ENCODE measurements at regions not wholly inside any gene's neighbourhood (a gene's known extent, or its start where the extent isn't known, plus 50 kb on each side); places are given as distances from the start of the nearest gene placed in this dataset.

DNA sequence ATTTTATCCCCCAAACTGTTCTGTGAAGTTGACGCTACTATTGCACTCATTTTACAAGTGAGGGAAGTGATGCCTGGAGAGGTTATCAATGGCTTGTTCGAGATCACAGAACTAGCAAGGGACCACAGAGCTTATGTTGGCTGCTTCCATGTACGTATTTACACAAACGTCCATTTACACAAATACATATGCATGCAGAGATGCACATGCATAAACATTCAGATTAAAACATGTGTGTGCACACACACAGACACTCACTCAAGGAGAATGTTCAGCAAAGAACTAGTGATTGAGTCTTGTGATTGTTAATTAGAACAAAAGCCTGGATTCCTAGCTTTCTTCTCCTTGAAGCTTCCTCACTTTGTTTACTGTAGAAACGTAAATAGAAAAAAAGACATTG lies 321.5 kb upstream of the CHD6 start:
- DNase-seq, result no peak

DNA sequence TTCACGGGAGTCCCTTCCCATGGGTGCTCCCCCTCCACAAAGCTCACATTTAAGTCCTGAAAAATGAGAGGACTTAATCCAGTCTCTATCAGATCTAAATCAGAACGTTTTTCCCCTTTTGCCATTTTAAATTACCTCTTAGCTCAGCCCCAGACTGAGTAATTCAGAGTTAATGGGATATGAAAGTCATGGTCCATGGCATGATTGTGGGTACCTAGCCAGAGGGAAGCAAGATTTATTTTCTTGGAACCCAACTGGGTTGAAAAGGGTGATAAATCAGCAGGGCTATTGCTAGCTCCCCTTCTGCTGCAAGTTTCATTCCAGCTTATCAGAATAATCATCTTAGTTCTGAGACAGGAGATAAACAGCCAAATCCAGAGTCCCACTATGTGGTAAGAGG lies 320.2 kb upstream of the CHD6 start:
- DNase-seq, result no peak

DNA sequence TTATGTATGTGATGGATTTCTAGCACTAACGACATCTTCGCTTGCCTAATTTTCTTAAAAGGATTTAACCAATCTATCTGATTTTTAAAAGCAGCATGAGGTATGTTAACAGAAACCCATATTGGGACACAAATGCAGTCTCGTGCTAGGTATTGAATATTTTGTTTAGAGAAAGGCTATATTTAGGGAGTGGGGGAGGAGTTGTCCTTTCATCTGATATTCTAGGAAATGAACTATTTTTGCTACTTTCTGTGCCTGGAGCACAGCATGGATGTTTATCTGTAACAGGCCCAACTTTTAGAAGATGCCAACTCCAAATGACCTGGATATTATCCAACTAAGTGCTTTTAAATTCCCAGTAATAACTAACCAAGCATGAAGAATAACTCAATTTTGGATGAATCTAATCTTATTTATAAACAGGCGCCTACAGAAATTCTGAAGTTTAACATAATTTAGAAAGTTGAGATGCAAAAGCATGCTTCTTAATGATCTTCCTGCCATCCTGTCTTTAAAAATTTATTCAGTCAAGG lies 317.1 kb upstream of the CHD6 start:
- no peak for DNase-seq

DNA sequence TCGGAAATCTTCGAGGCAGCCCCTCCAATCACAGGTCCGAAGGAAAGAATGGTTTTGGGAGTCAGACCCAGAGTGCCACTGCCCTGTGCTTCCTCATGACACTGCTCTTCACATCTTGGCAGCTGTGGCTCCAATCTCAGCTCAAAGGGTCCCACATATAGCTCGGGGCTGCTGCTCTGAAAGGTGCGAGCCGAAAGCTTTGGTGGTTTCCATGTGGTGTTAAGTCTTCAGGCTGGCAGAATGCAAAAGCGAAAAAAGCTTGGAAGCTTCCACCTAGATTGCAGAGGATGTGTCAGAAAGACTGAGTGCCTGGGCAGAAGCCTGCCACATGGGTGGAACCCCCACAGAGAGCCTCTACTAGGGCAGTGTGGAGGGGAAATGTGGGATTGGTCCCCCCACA lies 314.3 kb upstream of the CHD6 start:
- DNase-seq, result no peak

DNA sequence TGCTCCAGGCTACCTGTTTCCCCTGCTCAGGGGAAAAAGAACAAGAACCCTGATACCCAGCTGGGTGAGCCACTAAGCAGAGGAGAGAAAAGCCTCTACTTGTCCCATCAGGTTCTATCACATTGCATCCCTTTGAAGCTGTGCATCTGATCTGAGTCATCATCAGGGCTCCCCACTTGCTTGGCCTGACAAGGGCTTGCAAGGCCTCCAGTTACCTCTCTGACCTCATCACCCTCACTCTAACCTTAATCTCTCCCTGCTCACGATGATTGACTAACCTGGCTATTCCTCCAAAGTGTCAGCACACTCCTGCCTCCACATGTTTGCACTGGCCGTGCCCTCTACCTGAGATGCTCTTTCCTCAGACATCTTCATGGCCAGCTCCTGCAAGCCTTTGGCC lies 309.5 kb upstream of the CHD6 start:
- DNase-seq, result no peak

DNA sequence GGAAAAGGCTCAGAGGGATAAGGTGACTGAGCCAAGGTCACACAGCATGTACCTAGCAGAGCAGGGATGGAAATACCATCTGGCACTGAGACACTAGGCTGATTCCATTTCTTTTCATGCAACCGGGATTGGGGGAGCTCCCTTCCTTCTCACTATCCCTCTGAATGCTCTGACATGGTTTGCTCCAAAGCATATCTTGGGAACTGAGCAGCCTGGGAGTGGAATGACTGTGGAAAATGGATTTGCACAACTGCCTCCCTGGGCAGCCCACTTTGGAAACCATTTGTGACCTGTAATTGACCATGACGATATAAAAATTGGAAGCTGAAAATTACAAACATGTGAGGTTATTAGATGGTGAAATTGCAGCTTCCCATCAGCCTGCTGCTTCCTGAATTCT lies 309.0 kb upstream of the CHD6 start:
- DNase-seq, result no peak

DNA sequence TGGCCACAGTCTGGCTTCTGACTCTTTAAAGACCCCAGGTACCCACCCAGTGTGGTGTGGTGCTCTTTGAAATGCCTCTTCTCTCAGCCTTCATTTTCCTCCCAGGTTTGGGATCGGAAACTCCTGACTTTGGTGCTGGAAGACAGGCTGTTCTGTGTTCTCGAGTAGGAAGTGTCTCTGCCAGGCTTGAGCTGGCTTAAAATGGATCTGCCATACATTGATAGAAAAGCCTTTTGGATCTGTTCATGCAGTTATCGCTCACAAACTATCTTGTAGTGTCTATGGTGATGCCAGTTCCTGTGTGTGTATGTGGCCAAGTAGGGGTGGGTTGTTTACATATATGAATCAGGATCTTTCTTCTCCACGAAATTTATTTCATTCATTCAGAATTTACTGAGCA lies 307.3 kb upstream of the CHD6 start:
- no peak for DNase-seq

DNA sequence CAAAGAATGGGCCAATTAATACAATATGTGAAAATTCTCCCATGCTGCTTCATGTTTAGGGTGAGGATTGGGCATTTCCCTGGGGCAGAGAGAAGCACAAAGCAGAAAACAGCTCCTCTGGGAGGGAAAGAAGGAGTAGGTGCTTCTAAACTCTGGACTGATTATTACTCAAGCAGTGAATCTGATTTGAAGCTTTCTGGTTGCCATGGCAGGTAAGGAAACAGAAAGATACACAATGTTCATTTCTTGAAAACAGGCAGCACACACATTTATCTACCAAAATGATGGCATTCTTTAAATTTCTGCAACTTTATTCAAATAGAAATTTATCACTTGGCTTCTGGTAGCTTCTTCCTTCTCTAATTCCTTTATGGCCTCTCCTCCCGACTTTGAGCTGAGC lies 305.4 kb upstream of the CHD6 start:
- DNase-seq, result no peak

DNA sequence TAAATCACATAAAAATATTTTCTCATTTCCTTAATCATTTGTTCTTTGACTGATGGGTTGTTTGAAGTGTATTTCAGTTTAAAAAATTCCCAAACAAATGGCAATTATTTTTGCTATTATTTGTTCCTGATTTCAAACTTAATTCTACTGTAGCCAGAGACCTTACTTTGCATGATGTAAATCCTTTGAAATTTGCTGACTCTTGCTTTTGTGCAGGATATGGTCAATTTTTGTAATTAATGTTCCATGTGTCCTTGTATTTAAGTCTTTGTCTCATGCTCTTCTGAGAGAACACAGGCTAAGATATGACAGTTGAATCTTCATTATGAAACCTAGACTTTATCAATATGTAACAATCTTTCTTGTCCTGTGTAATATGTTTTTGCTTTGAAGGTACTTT lies 295.0 kb upstream of the CHD6 start:
- no peak for DNase-seq

DNA sequence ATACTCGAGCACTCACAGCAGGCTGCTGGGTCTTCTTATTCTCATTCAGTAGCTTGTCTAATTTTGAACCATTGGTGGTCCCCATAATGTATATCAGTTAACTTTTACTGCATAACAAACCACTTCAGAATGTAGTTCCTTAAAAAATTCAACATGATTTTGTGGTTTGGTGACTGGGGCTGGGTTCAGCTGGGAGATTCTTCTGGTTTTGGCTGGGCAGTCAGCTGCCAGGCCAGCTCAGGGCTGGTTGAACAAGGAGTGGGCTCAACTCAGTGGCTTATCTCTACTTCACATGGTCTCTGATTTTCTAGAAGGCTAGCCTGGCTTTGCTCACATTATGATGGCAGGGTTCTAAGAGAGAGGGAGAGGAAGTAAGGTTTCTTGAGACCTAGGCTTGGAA lies 292.4 kb upstream of the CHD6 start:
- no peak for DNase-seq

DNA sequence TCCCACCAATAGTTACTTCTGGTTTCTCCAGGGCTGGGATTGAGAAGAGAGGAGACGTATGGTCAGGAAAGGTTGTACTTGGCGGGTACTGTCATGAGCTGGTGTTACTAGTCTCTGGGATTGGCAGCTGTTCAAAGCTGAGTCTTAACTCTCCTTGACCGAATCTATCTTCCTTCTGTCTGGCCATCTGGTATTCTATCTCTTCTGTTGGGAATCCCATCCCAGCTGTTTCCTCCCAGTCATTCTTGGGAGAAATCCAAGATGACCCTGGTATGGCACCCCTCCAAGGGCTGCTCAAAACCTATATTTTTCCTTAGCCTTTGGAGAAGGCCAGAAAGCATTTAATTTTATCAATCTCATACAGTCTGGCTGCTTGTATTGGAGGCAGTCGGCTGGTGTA lies 287.0 kb upstream of the CHD6 start:
- no peak for DNase-seq

DNA sequence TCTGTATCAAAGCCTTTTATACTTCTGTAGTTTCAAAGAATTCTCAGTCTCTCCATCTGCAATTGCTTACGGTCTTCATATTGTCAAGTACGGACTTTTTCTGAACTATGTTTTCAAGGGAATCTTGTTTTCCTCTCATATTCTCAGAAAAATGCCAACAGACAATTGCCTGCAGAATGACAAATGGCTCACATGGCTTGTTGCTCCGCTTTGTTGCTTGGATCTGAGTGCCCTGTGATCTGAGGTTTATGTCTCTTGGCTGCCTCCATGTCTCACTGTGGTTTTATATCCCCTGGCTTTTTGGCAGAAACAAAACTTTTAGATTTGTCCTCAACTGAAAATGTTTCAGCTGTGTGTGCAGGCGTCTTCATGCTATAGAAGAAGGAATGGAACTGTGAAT lies 285.4 kb upstream of the CHD6 start:
- DNase-seq, result no peak

DNA sequence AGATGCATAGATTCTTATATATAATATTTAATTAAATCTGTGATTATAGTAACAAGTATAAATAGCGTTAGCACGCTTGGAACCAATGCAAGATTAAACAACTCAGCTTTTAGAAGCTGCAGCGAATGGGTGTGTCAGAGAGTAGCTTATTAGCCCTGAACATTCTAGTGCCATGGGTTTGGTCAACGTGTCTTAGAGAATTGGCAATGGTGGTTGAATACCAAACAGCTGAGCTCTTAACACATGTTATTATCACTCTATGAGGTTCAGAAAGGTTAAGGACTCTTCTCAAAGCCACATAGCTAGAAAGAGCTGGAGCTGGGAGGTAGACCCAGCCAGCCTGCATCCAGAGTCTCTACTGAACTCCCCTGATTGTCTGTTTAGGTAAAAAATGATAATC lies 284.2 kb upstream of the CHD6 start:
- DNase-seq, result no peak

DNA sequence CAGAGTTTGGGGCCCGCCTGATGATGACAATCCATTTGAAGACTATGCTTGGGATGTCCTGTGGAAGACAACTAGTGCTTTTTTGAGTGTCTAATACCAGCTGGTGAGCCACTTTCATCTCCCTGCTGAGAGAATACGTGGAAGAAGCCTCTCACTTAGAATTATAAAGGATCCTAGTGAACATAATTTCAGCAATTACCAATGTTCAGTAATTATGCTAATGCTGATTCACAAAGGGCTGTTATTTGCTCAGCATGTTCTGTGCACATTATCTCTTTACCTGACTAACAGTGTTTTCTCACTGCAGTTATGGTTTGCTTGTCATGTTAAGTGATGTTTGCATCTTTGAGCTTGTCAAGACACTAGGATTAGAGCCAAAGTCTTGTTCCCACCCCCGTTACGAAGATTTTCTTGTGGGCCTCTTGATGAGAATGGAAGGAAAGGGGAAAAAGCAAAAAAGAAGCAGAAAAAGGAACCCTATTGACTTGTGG lies 282.1 kb upstream of the CHD6 start:
- no peak for DNase-seq

DNA sequence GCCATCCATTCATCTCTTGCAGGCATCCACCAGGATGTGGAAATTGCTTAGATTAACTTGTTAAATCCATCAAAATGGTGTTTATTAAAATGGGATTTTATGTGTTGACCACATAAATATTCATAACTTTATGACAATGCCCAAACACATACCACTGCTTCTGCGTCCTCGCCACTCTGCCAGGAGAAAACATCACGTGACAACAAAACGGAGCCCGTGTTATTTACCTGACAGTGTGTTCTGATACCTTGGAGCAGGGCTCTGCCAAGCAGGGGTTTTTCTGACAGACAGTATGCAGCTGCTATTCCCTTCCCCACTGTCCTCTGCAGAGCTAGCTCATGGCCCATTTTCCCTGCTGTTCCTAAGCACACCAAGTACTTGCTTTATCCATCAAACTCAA lies 279.5 kb upstream of the CHD6 start:
- no peak for DNase-seq

DNA sequence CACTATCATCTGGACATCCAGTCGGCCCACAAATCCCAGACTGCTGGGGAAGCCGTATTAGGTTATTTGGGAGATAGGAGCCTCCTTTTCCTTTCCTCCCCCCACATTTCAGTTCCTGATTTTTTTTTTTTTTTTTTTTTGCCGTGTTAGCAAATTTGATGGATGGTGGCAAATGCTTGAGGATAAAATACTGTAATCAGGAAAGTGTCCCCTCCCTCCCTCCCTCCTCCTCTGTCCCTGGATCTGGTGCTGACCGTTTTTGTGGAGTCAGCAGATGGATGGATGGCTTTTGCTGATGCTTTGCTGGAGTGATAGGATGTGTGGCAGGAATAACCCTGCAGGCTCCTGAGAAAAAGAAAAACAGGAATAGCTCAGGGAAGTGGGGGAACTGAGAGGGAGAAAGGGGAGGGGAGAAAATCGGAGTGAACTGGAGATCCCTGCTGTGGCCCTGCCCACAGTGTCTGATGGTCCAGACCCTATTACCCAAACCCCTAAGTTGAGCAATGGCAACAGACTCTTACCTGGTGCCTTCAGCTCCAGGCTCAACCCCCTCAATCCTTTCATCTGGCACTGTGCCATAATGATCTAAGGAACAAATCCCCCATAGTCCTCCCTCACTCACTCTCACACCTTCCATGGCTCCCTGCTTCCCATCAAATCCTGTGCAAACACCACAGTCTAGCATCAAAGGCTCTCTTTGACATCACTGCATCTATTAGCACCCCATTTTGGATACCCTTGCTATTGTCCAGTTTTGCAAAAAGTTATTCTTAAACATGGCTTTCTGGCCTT lies 277.3 kb upstream of the CHD6 start:
- no peak for DNase-seq

DNA sequence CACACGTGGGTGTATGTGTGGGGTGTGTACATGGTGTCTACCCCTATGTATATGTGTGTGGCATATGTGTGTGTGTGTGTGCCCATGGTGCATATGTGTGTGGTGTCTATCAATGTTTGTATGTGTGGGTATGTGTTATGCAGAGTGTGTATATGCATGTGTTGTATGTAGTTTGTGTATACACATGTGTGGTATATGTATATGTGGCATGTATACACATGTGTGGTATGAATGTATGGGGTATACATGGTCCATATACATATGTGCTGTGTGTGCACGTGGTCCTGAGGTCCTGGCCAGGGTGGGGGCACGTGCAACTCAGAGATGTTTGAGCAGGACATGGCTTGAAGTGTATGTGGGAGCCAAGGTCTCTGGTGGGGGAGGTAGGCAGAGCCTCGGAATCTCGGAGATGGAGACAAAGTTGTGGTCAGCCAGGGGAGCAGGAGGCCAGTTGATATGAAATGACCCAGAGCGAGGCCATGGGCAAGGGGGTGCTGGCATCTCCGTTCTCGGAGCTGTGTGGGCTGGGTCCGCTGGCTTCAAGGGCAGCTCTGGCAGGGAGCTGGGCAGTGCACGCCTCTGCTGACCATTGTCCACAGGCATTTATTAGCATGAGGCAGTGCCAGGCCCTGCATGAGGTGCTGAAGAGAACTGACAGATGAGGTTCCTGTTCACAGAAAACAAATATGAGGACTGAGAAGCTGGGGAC lies 276.2 kb upstream of the CHD6 start:
- DNase-seq, result no peak

DNA sequence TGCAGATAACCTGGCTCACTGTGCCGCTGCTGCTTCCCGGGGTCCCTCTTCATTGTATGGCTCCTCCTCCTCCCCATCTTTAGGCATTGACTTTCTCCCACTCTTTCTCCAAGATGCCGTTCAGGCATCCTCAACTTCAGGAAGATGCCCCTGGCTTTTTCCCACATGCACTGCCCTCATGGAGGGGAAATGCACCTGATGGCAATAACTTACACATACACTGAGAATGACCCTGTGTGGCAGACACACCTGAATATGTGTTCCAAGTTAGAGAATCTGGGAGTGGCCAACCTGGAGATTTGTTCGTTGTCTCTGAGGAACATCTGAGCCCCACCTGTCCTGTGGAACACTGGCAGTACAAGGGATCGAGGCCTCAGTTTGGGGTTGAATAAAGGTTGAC lies 273.9 kb upstream of the CHD6 start:
- DNase-seq, result no peak

DNA sequence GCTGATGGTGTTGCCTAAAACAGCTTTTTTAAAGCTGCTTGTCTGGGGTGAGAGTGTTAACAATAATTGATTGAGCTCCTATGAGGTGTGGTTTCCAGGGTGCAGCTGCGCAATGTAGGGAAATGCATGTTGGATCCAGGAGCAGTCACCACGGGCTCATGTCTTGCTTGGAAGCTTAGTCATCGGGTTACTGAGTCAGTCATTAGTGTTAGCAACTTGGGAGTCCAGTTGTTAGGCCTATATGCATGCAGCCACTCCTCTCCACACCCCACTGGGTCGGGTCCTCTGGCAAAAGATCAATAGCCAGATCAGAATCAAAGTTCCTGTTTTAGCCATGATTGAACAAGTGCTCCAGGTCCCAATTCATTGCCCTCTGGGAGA lies 271.7 kb upstream of the CHD6 start:
- DNase-seq, result no peak

DNA sequence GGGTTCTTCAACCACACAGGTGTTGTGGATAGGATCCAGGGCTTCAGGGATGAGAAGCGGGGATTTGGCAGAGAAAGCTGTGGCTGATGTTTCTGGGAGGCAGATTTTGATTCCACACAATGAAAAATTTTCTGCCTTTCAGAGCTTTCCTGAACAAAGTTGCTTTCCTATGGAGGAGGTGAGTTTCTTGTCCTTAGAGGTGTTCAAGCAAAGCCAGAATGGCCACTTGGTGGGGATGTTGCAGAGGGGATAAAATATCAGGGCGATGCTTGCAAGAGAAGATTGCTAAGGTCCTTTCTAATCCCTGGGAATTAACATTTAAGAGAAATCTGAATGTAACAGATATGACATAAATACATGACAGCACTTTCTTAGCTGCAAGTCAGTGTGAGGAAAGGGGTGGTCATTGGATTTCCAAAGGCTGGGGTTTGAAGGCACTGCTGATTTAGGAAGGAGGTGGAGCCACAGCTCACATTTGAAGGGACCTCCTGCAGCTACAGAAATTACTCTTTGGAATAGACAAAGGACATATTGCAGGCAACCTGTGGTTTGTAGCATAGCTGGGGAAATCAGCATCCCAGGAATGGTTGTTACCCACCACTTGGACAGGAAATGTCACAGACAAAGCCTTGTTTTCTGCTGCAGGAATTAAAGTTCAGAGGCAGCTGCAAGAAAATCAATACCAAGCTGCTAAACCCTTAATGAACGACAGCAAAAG lies 271.1 kb upstream of the CHD6 start:
- no peak for DNase-seq

DNA sequence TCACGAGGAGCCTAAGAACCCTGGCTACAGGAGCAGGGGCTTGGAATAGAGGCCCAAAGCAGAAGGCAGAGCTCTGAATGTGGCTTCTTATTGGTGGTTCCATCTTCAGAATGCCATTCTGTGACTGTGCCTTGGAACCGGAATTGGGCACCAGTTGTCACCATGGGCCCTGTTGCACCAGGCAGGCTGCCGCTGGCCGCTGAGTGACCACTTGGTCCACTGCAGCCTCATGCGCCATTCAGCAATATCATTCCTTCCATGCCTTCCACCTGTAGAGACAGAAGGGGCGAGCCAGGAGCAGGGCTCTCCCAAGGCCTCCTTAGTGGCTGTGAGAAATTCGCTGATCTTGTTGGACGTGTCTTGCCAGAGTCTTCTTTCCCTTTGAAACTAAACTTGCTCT lies 270.3 kb upstream of the CHD6 start:
- no peak for DNase-seq

DNA sequence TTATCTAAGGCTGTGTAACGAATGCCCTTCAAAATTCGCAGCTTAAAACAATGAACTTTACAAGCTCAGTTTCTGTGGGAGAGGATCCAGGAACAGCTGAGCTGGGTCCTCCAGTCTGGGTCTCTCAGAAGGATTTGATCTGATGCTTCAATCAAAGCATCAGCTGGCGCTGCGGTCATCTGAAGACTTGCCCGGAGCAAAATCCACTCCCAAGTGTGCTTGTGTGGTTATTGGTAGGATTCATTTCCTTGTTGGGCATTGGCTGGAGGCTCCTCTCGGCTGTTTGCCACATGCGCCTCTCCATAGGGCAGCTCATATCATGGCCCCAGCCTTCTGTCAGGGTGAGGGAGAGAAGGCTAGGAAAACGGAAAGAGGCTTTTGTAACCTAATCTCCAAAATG lies 269.3 kb upstream of the CHD6 start:
- DNase-seq, result no peak

DNA sequence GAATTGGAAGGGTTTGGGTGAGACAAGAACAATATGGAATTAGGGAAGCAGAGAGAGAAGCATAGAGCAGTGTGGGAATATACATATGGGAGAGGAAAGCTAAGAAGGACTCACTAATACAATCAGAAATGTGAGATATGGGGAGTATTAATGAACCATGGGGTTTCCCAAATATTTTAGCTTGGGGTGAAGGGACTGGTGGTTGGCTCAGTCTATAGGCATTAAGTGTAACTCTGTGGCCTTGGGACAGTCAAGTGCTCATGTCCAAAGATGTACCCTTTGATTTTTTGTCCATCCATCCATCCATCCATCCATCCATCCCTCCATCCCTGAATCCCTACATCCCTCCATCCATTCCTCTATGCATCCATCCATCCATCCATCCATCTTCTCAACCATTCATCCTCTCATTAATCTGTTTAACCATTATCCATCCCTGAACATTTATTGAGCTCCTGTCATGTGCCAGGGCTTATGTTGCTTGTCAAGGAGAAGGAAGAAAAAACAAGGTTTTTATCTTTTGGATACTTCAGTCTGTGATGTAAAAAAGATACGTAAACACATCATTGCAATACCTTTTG lies 263.4 kb upstream of the CHD6 start:
- no peak for DNase-seq

DNA sequence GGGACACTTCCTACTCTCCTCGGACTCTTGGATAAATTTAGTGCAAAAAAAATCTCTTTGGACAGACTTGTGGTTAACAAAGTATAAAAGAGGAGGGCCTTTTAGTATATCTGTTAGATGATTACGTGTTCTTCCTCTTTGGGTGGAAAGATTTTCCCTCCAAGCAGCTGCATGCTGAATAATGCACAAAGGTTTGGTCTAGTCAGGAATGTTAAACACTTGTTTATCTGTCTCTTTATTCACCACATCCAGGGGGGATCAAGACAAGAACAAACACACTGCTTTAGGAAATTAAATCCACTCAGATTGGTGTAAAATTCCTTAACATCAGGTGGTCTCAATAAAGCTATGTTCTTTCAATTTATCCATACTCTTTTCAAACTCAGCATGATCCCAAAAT lies 260.9 kb upstream of the CHD6 start:
- no peak for DNase-seq
